HepG2 (cell line): ENCODE measurements at regions not wholly inside any gene's neighbourhood (a gene's known extent, or its start where the extent isn't known, plus 50 kb on each side); places are given as distances from the start of the nearest gene placed in this dataset.

Source experiments
- ATAC-seq: fragments of 200-7000 bp; cut with Tn5 transposase; 3 replicates; pipeline ENCODE4 v1.9.1; 2020; ENCODE audit warnings: mild to moderate bottlenecking, moderate library complexity
- BruUV-seq: library from RNA; stranded (reverse); fragments of 400-500 nt; replicated peaks from 2 replicates; lab custom pipeline; 2021; lab: Mats Ljungman, UMichigan
- CTCF ChIA-PET: fragments of 300-600 bp; formaldehyde crosslinking; extraction: SDS; loops from one replicate; lab custom pipeline; 2021; ENCODE audit warnings: low total read pairs, inconsistent platforms, low intra/inter-chr PET ratio; lab: Yijun Ruan, JAX
- POLR2A ChIA-PET: fragments of 350-600 bp; sonication (Branson Sonifier 250); formaldehyde crosslinking; loops from one replicate; lab custom pipeline; 2020; ENCODE audit warnings: antibody characterized with exemption, inconsistent platforms; lab: Yijun Ruan, JAX
- DNase-seq: peaks from one replicate; pipeline ENCODE4 v3.0.0-alpha.2; 2015; ENCODE audit warnings: low spot score
- FAIRE-seq: peaks from 3 replicates; lab custom pipeline; 2011; peaks lifted over from hg19 to GRCh38; lab: Jason Lieb, UNC
- H2AFZ ChIP-seq: one replicate; pipeline ENCODE4 v1.6.1; 2011; ENCODE audit warnings: low read length, inconsistent platforms
- H3K27ac ChIP-seq: fragments of 300-600 bp; 3 replicates; pipeline ENCODE4 v1.8.0; 2011; ENCODE audit warnings: mixed run types, mild to moderate bottlenecking, mixed read lengths, low read length, inconsistent platforms; ENCODE audit not compliant: insufficient read depth; ENCODE audit errors: extremely low read length
- H3K27me3 ChIP-seq, 2 experiments: fragments of 200-600 bp in 1 of 2; 2 replicates in 1 of 2; 3 replicates in 1 of 2; pipeline versions ENCODE4 v1.6.0 to v1.8.0; 2011; ENCODE audit warnings: low read length in 2 of 2, mild to moderate bottlenecking in 2 of 2, moderate library complexity in 2 of 2, inconsistent platforms in 1 of 2; ENCODE audit not compliant: insufficient read depth in 2 of 2, control insufficient read depth in 1 of 2
- H3K36me3 ChIP-seq, 2 experiments: fragments of 200-600 bp in 1 of 2; replicated peaks in 1 of 2; 2 replicates in 1 of 2; 3 replicates in 1 of 2; pipeline versions ENCODE4 v1.5.1 to v1.8.0; 2011; ENCODE audit warnings: low read length in 2 of 2, inconsistent platforms in 1 of 2; ENCODE audit not compliant: insufficient read depth in 2 of 2, control insufficient read depth in 1 of 2
- H3K4me1 ChIP-seq: 2 replicates; pipeline ENCODE4 v1.5.1; 2012; ENCODE audit warnings: low read length, inconsistent platforms; ENCODE audit not compliant: insufficient read depth
- H3K4me2 ChIP-seq: 2 replicates; pipeline ENCODE4 v1.6.0; 2011; ENCODE audit warnings: low read depth, low read length, inconsistent platforms
- H3K4me3 ChIP-seq, 3 experiments: fragments of 200-600 bp in 1 of 3; sonication (generic), shearing (Covaris generic) in 1 of 3; replicated peaks in 1 of 3; 2 replicates each; pipeline ENCODE4 v1.5.1; 2011 to 2016; ENCODE audit warnings: low read length in 3 of 3, inconsistent platforms in 2 of 3, low read depth in 2 of 3, mild to moderate bottlenecking in 2 of 3, control low read depth in 1 of 3, mixed read lengths in 1 of 3; ENCODE audit not compliant: insufficient read depth in 1 of 3
- H3K79me2 ChIP-seq: one replicate; pipeline ENCODE4 v1.6.1; 2011; ENCODE audit warnings: low read length, inconsistent platforms; ENCODE audit not compliant: insufficient read depth
- H3K9ac ChIP-seq: 2 replicates; pipeline ENCODE4 v1.6.0; 2011; ENCODE audit warnings: mild to moderate bottlenecking, low read depth, low read length, inconsistent platforms; ENCODE audit not compliant: insufficient read depth
- H3K9me3 ChIP-seq: 2 replicates; pipeline ENCODE4 v1.5.1; 2012; ENCODE audit warnings: mild to moderate bottlenecking, low read length
- H4K20me1 ChIP-seq: 2 replicates; pipeline ENCODE4 v1.6.0; 2011; ENCODE audit warnings: inconsistent platforms, mild to moderate bottlenecking, low read length, moderate library complexity; ENCODE audit not compliant: insufficient read depth
- CHD2 ChIP-seq: IDR thresholded peaks from 2 replicates; pipeline ENCODE4 v1.6.1; 2011; ENCODE audit warnings: low read depth, low read length, improper control_type of control experiment
- FOXO1 ChIP-seq: sonication (generic); formaldehyde crosslinking; IDR thresholded peaks from 2 replicates; pipeline ENCODE4 v1.4.0; 2020; ENCODE audit warnings: missing genetic modification reagents
- HNF4A ChIP-seq: sonication (generic); formaldehyde crosslinking; IDR thresholded peaks from 2 replicates; pipeline ENCODE4 v1.4.0; 2020; ENCODE audit warnings: missing genetic modification reagents
- KIAA2018 ChIP-seq: sonication (generic); formaldehyde crosslinking; IDR thresholded peaks from 2 replicates; pipeline ENCODE4 v1.5.0; 2020; ENCODE audit warnings: mild to moderate bottlenecking, missing genetic modification reagents, borderline replicate concordance
- MZF1 ChIP-seq: sonication (generic); formaldehyde crosslinking; IDR thresholded peaks from 2 replicates; pipeline ENCODE4 v1.8.1; 2023; ENCODE audit warnings: mild to moderate bottlenecking, missing genetic modification reagents, borderline replicate concordance
- SP1 ChIP-seq, 2 experiments: fragments of 450-650 bp in 1 of 2; sonication (generic) in 1 of 2; formaldehyde crosslinking in 1 of 2; IDR thresholded peaks; 2 replicates each; pipeline versions ENCODE4 v1.4.0 to v1.6.1; 2016 to 2020; ENCODE audit warnings: missing genetic modification reagents in 1 of 2
- SP5 ChIP-seq: IDR thresholded peaks from 2 replicates; pipeline ENCODE4 v1.6.1; 2016; ENCODE audit warnings: low read depth, borderline replicate concordance
- ZBED4 ChIP-seq: sonication (generic); formaldehyde crosslinking; IDR thresholded peaks from 2 replicates; pipeline ENCODE4 v1.4.0; 2020; ENCODE audit warnings: missing genetic modification reagents, borderline replicate concordance
- ZBTB38 ChIP-seq: sonication (generic); formaldehyde crosslinking; IDR thresholded peaks from 2 replicates; pipeline ENCODE4 v1.5.1; 2020; ENCODE audit warnings: mild to moderate bottlenecking, missing genetic modification reagents
- ZNF296 ChIP-seq: sonication (generic); formaldehyde crosslinking; conservative IDR thresholded peaks from 2 replicates; pipeline ENCODE4 v1.5.0; 2020; ENCODE audit warnings: mild to moderate bottlenecking, missing genetic modification reagents
- ZNF530 ChIP-seq: sonication (generic); formaldehyde crosslinking; IDR thresholded peaks from 2 replicates; pipeline ENCODE4 v1.5.0; 2020; ENCODE audit warnings: low read depth, mild to moderate bottlenecking, missing genetic modification reagents
- ZNF768 ChIP-seq: sonication (generic); formaldehyde crosslinking; IDR thresholded peaks from 2 replicates; pipeline ENCODE4 v1.4.0; 2020; ENCODE audit warnings: missing genetic modification reagents
- WGBS: methylation state at CpG from one replicate; pipeline ENCODE4 v1.1.6; 2017; ENCODE audit warnings: low lambda C conversion rate; 5-methylcytosine and 5-hydroxymethylcytosine counted together
- in situ Hi-C: cut with HindIII; loops from 2 replicates; pipeline ENCODE4 v1.10.0; 2017; ENCODE audit warnings: low pct_unique_long_range_greater_than_20kb; ENCODE audit not compliant: extremely low pct_ligation_motif_present
- intact Hi-C: fragments of 100-400 bp; cut with micrococcal nuclease; formaldehyde crosslinking; loops from one replicate; pipeline ENCODE4 v1.10.0; 2022; ENCODE audit not compliant: unreplicated experiment
- TF ChIP-seq, protein P1 (sequence below): sonication (generic); formaldehyde crosslinking; IDR thresholded peaks from 2 replicates; pipeline ENCODE4 v1.5.0; 2020; ENCODE audit warnings: missing genetic modification reagents, mild to moderate bottlenecking, borderline replicate concordance

GRCh38 chr2:234885886-234886285 is 65.9 kb upstream of the SH3BP4 start:
- FAIRE-seq: no peak
- H3K79me2 ChIP-seq: no peaks in the 10 kb centered on the region
- ATAC-seq: no peak
- no peak overlapping the region for H2AFZ ChIP-seq
- no peak overlapping the region for H3K9ac ChIP-seq
- no peaks in the 10 kb centered on the region for H3K9me3 ChIP-seq
- H4K20me1 ChIP-seq: no peaks in the 10 kb centered on the region
- H3K27ac ChIP-seq: no peak overlapping the region
- in situ Hi-C loops: loop anchor here (10.0 kb wide), 1 partner anchor 331 kb away; no protein-coding TSS in a partner anchor
- POLR2A ChIA-PET: no interaction called here
- no peak for DNase-seq
- H3K36me3 ChIP-seq: no peaks in the 10 kb centered on the region
- CTCF ChIA-PET: no interaction called here
- 77% methylated on average over 6 of the region's 6 CpGs for WGBS
- no peak overlapping the region for H3K4me2 ChIP-seq
- intact Hi-C loops: no loop called here
- no peak overlapping the region for H3K4me3 ChIP-seq
- no peaks in the 10 kb centered on the region for H3K27me3 ChIP-seq
- BruUV-seq: no TSS peak
- peaks cover 64% of the 10 kb centered on the region for H3K4me1 ChIP-seq
- TF ChIP-seq ZNF530 (CRISPR knock-in tag) (no peak), FOXO1 (CRISPR knock-in tag) (0 out of 2 replicates have a peak, but pooled peaks have one; percentile 13), ZBED4 (no peak), SP5 (CRISPR knock-in tag) (no peak), KIAA2018 (CRISPR knock-in tag) (no peak), ZBTB38 (peak; percentile 39; the same call in 1 of the 2 replicates), ZNF296 (CRISPR knock-in tag) (no peak), HNF4A (CRISPR knock-in tag) (peak; percentile 33; the same call in 1 of the 2 replicates), SP1 (IDR thresholded peaks at IDR 0.05) (no peak), SP1 (CRISPR knock-in tag; IDR thresholded peaks at IDR 0.05) (no peak), ZNF768 (CRISPR knock-in tag) (no peak), CHD2 (no peak), MZF1 (CRISPR knock-in tag) (no peak)
- TF ChIP-seq, protein P1, sequence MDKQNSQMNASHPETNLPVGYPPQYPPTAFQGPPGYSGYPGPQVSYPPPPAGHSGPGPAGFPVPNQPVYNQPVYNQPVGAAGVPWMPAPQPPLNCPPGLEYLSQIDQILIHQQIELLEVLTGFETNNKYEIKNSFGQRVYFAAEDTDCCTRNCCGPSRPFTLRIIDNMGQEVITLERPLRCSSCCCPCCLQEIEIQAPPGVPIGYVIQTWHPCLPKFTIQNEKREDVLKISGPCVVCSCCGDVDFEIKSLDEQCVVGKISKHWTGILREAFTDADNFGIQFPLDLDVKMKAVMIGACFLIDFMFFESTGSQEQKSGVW (CRISPR knock-in tag): no peak
